Upper lobe of left lung (tissue), 6 donors: ENCODE measurements at regions not wholly inside any gene's neighbourhood (a gene's known extent, or its start where the extent isn't known, plus 50 kb on each side); places are given as distances from the start of the nearest gene placed in this dataset.

ENCODE experiments used
- ATAC-seq, 2 donors: fragments of 200-7000 bp; cut with Tn5 transposase; one replicate each; pipeline ENCODE4 v1.9.1; 2022; ENCODE audit warnings: mild to moderate bottlenecking in 2 of 2, moderate library complexity in 2 of 2; ENCODE audit not compliant: low FRiP score in 2 of 2
- DNase-seq, 2 donors: peaks; one replicate each; pipeline ENCODE4 v3.0.0-alpha.2; 2019 to 2020
- H3K27ac ChIP-seq, 4 donors: fragments of 200-600 bp; sonication (generic); one replicate each; pipeline ENCODE4 v1.5.1; 2016 to 2019
- H3K27me3 ChIP-seq, 4 donors: fragments of 200-600 bp; sonication (generic); one replicate each; pipeline ENCODE4 v1.5.1; 2017 to 2019
- H3K36me3 ChIP-seq, 4 donors: fragments of 200-600 bp; sonication (generic); one replicate each; pipeline ENCODE4 v1.5.1; 2016 to 2019
- H3K4me1 ChIP-seq, 4 donors: fragments of 200-600 bp; sonication (generic); one replicate each; pipeline ENCODE4 v1.5.1; 2018 to 2019
- H3K4me3 ChIP-seq, 4 donors: fragments of 200-600 bp; sonication (generic); one replicate each; pipeline ENCODE4 v1.5.1; 2017 to 2019; ENCODE audit warnings: mild to moderate bottlenecking in 2 of 4, moderate library complexity in 1 of 4
- H3K9me3 ChIP-seq, 4 donors: fragments of 200-600 bp; sonication (generic); one replicate each; pipeline ENCODE4 v1.5.1; 2018 to 2019
- CTCF ChIP-seq, 6 experiments: fragments of 450-650 bp in 4 of 6; fragments of 200-600 bp in 2 of 6; sonication (generic) in 2 of 6; IDR thresholded peaks; one replicate each; pipeline ENCODE4 v1.5.1; 2016 to 2019; ENCODE audit warnings: antibody characterized with exemption in 6 of 6
- EP300 ChIP-seq, 4 donors: sonication (generic); formaldehyde crosslinking; IDR thresholded peaks; one replicate each; pipeline ENCODE4 v1.5.1; 2017; ENCODE audit warnings: antibody characterized with exemption in 4 of 4, control low read depth in 2 of 4
- POLR2A ChIP-seq, 4 donors: fragments of 450-650 bp; IDR thresholded peaks; one replicate each; pipeline ENCODE4 v1.5.1; 2016 to 2017; ENCODE audit warnings: antibody characterized with exemption in 4 of 4, mild to moderate bottlenecking in 2 of 4
- POLR2AphosphoS5 ChIP-seq, 2 donors: sonication (generic); formaldehyde crosslinking; IDR thresholded peaks; one replicate each; pipeline ENCODE4 v1.5.1; 2017; ENCODE audit warnings: antibody characterized with exemption in 2 of 2
- WGBS, 2 donors: methylation state at CpG; one replicate each; pipeline ENCODE4 v1.1.5; 2017 to 2018; 5-methylcytosine and 5-hydroxymethylcytosine counted together
- donor health status: DM: no; HTN: no; CAD: no; lungs with moderate emphysema.
- donor health status: DM: no; HTN: yes; CAD: no; lungs with severe emphysema.

- H3K4me3 ChIP-seq, result no peak overlapping the region
- ATAC-seq, result no peak
- H3K27me3 ChIP-seq, result no peaks in the 10 kb centered on the region
- no peaks in the 10 kb centered on the region for H3K36me3 ChIP-seq
- H3K9me3 ChIP-seq, result no peaks in the 10 kb centered on the region
- no peak overlapping the region for H3K27ac ChIP-seq
- WGBS, 2 donors, result 82 to 86% methylated on average over 4 of the region's 4 CpGs
- no peaks in the 10 kb centered on the region for H3K4me1 ChIP-seq
- TF ChIP-seq CTCF (IDR thresholded peaks at IDR 0.05) (no peak), EP300 (IDR thresholded peaks at IDR 0.05) (no peak), POLR2AphosphoS5 (IDR thresholded peaks at IDR 0.05) (no peak), POLR2A (IDR thresholded peaks at IDR 0.05) (no peak)
- DNase-seq, result no peak
Observed at GRCh38 chr10:33463011-33463410, 128.5 kb upstream of the NRP1 start.

GRCh38 chr10:33461295-33461640 is 126.8 kb upstream of the NRP1 start:
- H3K27ac ChIP-seq, result no peak overlapping the region

DNA sequence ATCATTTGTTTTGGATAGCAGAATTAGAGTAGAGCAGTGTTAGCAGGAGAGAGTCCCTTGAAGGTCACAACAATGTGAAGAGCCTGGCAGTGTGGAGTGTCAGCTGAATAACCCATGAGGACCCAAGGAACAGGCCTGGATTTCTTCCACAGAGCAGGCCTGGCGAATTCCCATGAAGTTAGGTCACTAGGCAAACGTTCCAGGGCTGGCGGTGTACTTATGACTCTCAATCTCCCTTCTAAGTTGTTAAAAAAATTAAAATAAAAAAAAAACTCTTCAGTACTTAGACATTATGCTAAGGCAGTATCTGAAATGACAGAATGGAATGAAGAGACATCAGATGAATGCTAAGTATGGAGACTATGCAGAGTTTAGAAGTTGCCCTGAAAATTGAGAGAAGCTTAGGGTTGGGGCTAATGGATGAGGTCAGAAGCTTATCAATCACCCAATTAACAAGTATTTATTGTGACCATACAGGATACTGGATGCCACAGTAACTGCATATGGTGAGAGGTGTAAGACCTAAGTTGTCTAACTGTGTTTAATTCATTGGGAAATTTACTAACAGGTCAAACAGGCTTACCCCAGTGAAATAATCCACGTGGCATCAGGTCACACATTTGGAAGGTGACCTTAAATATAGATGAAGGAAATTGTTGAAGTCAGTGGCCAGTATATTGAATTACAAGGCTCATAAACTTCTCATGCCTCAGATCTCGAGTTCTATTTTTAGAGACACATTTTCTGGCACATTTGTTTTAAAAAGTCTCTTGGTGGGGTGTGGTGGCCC is 126.2 kb upstream of the NRP1 start:
- Histone ChIP-seq H3K27ac (no peak overlapping the region), H3K27me3 (no peaks in the 10 kb centered on the region), H3K4me3 (no peak overlapping the region), H3K9me3 (no peaks in the 10 kb centered on the region), H3K4me1 (no peaks in the 10 kb centered on the region), H3K36me3 (no peaks in the 10 kb centered on the region)
- DNase-seq (peak in 1 of 2 donors; percentile 42), ATAC-seq (peak; percentile 62 to 76)
- 65 to 74% methylated on average over 5 of the region's 5 CpGs for WGBS, 2 donors
- TF ChIP-seq EP300 (IDR thresholded peaks at IDR 0.05) (no peak), POLR2AphosphoS5 (IDR thresholded peaks at IDR 0.05) (no peak), CTCF (IDR thresholded peaks at IDR 0.05) (no peak), POLR2A (IDR thresholded peaks at IDR 0.05) (no peak)

More at GRCh38 chr10:33461295-33461640, 126.8 kb upstream of the NRP1 start:
- WGBS, 2 donors, result 74 to 75% methylated on average over 2 of the region's 2 CpGs
- no peak for DNase-seq
- TF ChIP-seq POLR2A (IDR thresholded peaks at IDR 0.05) (no peak), POLR2AphosphoS5 (IDR thresholded peaks at IDR 0.05) (no peak), EP300 (IDR thresholded peaks at IDR 0.05) (no peak), CTCF (IDR thresholded peaks at IDR 0.05) (no peak)
- Histone ChIP-seq H3K4me3 (no peak overlapping the region), H3K4me1 (no peaks in the 10 kb centered on the region), H3K9me3 (no peaks in the 10 kb centered on the region), H3K36me3 (no peaks in the 10 kb centered on the region), H3K27me3 (no peaks in the 10 kb centered on the region)
- peak in 1 of 2 donors; percentile 31 for ATAC-seq

DNA sequence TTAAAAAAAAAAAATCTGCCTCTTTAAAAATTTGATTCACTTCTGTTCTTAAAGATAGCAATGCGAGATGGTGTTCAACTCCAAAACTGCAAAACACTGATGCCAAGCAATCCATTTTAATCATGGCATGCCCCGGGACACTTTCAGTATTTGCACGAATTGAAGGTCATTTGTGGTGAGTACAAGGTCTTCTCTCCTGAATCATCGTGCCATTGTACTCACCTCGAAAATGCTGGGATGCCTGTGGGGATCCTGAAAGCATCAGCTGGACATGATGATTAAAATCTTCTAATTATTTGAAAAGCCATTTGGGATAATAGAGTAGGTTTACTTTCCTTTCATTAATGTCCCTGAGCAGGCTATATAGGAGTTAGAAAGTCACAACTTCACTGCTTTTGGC is 125.1 kb upstream of the NRP1 start:
- Histone ChIP-seq H3K36me3 (no peaks in the 10 kb centered on the region), H3K27ac (no peak overlapping the region), H3K4me3 (no peak overlapping the region), H3K4me1 (no peaks in the 10 kb centered on the region), H3K9me3 (no peaks in the 10 kb centered on the region), H3K27me3 (no peaks in the 10 kb centered on the region)
- WGBS, 2 donors, result 75% methylated on average over 5 of the region's 5 CpGs
- TF ChIP-seq POLR2AphosphoS5 (IDR thresholded peaks at IDR 0.05) (no peak), POLR2A (IDR thresholded peaks at IDR 0.05) (no peak), EP300 (IDR thresholded peaks at IDR 0.05) (no peak), CTCF (IDR thresholded peaks at IDR 0.05) (no peak)
- ATAC-seq (no peak), DNase-seq (no peak)

GRCh38 chr10:33455029-33455428 is 120.6 kb upstream of the NRP1 start:
- TF ChIP-seq POLR2A (IDR thresholded peaks at IDR 0.05), result no peak
- TF ChIP-seq CTCF (IDR thresholded peaks at IDR 0.05), result no peak
- no peak for TF ChIP-seq POLR2AphosphoS5 (IDR thresholded peaks at IDR 0.05)
- TF ChIP-seq EP300 (IDR thresholded peaks at IDR 0.05), result no peak
- Histone ChIP-seq H3K36me3 (no peaks in the 10 kb centered on the region), H3K4me1 (no peaks in the 10 kb centered on the region), H3K9me3 (no peaks in the 10 kb centered on the region), H3K27me3 (no peaks in the 10 kb centered on the region), H3K4me3 (no peak overlapping the region), H3K27ac (no peak overlapping the region)
- 73 to 83% methylated on average over 2 of the region's 2 CpGs for WGBS, 2 donors
- no peak for ATAC-seq
- no peak for DNase-seq
